ENCODE measurements at regions not wholly inside any gene's neighbourhood (a gene's known extent, or its start where the extent isn't known, plus 50 kb on each side); places are given as distances from the start of the nearest gene placed in this dataset.
"Not testable (repeated sequence)": the region's sequence is repeated elsewhere in the genome, so short reads cannot be mapped to it uniquely, and the experiment has no call there.

DNA sequence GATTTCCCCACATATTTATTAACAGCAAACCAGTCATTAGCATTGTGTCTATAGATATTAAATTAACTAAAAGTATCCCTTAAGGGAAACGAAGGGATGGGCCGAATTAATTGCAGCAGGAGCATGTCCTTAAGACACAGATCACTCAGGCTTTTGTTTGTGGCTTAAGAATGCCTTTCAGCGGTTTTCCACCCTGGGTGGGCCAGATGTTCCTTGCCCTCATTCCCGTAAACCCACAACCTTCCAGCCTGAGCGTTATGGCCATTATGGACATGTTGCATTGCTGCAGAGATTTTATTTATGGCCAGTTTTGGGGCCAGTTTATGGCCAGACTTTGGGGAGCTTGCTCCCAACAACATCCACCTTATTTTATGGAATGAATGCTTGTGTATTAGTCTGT is 55.5 kb upstream of the TCL1A start:
- TF ChIP-seq, protein P1, sequence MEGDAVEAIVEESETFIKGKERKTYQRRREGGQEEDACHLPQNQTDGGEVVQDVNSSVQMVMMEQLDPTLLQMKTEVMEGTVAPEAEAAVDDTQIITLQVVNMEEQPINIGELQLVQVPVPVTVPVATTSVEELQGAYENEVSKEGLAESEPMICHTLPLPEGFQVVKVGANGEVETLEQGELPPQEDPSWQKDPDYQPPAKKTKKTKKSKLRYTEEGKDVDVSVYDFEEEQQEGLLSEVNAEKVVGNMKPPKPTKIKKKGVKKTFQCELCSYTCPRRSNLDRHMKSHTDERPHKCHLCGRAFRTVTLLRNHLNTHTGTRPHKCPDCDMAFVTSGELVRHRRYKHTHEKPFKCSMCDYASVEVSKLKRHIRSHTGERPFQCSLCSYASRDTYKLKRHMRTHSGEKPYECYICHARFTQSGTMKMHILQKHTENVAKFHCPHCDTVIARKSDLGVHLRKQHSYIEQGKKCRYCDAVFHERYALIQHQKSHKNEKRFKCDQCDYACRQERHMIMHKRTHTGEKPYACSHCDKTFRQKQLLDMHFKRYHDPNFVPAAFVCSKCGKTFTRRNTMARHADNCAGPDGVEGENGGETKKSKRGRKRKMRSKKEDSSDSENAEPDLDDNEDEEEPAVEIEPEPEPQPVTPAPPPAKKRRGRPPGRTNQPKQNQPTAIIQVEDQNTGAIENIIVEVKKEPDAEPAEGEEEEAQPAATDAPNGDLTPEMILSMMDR (IDR thresholded peaks at IDR 0.05 in 8 of 11, conservative IDR thresholded peaks at IDR 0.05 in 3 of 11) = not testable (repeated sequence)
- not testable (repeated sequence) for TF ChIP-seq POLR2A, POLR2AphosphoS5 (IDR thresholded peaks at IDR 0.05)

Data from spleen (tissue), 7 donors.